Liver (tissue), 8 donors: ENCODE measurements at regions not wholly inside any gene's neighbourhood (a gene's known extent, or its start where the extent isn't known, plus 50 kb on each side); places are given as distances from the start of the nearest gene placed in this dataset.

ENCODE experiments used
- DNase-seq: peaks from one replicate; pipeline ENCODE4 v3.0.0-alpha.2; 2017; ENCODE audit warnings: low spot score
- H3K27ac ChIP-seq, 2 donors: one replicate each; pipeline ENCODE4 v1.7.0; 2013; ENCODE audit warnings: inconsistent platforms in 2 of 2, low read length in 2 of 2, control low read depth in 1 of 2, low read depth in 1 of 2, mild to moderate bottlenecking in 1 of 2
- H3K27me3 ChIP-seq, 4 donors: one replicate each; pipeline versions ENCODE4 v1.6.1 to v1.7.0; 2013; ENCODE audit warnings: low read length in 3 of 4, inconsistent platforms in 1 of 4, mild to moderate bottlenecking in 1 of 4, moderate library complexity in 1 of 4; ENCODE audit not compliant: control insufficient read depth in 4 of 4, insufficient read depth in 4 of 4
- H3K36me3 ChIP-seq, 4 donors: one replicate each; pipeline versions ENCODE4 v1.6.1 to v1.7.0; 2013; ENCODE audit warnings: low read length in 3 of 4, mild to moderate bottlenecking in 3 of 4, low read depth in 1 of 4, moderate library complexity in 1 of 4; ENCODE audit not compliant: control insufficient read depth in 4 of 4, insufficient read depth in 3 of 4
- H3K4me1 ChIP-seq, 4 donors: one replicate each; pipeline versions ENCODE4 v1.6.1 to v1.7.0; 2013; ENCODE audit warnings: low read length in 3 of 4, mild to moderate bottlenecking in 3 of 4, moderate library complexity in 1 of 4; ENCODE audit not compliant: control insufficient read depth in 4 of 4, insufficient read depth in 4 of 4
- H3K4me3 ChIP-seq, 3 donors: one replicate each; pipeline versions ENCODE4 v1.6.1 to v1.7.0; 2013; ENCODE audit warnings: low read length in 3 of 3, control low read depth in 1 of 3, low read depth in 1 of 3, mild to moderate bottlenecking in 1 of 3
- H3K9ac ChIP-seq, 2 donors: one replicate each; pipeline ENCODE4 v1.7.0; 2013; ENCODE audit warnings: low read length in 2 of 2, mild to moderate bottlenecking in 2 of 2, moderate library complexity in 2 of 2, control low read depth in 1 of 2, low read depth in 1 of 2
- H3K9me3 ChIP-seq, 4 donors: one replicate each; pipeline versions ENCODE4 v1.6.1 to v1.7.0; 2013; ENCODE audit warnings: low read length in 3 of 4; ENCODE audit not compliant: control insufficient read depth in 4 of 4
- ATF3 ChIP-seq: IDR thresholded peaks from 2 replicates; pipeline ENCODE4 v1.6.1; 2016; ENCODE audit warnings: antibody characterized with exemption
- CTCF ChIP-seq: fragments of 150-350 bp; IDR thresholded peaks from 2 replicates; pipeline ENCODE4 v1.5.1; 2017; ENCODE audit warnings: improper control_type of control experiment, low read depth, low read length; ENCODE audit not compliant: missing input control
- EGR1 ChIP-seq, 2 donors: IDR thresholded peaks; 2 replicates each; pipeline ENCODE4 v1.6.1; 2016 to 2018; ENCODE audit warnings: antibody characterized with exemption in 2 of 2, low read depth in 2 of 2
- FOXA1 ChIP-seq: IDR thresholded peaks from 2 replicates; pipeline ENCODE4 v1.6.1; 2016; ENCODE audit warnings: antibody characterized with exemption
- FOXA2 ChIP-seq: IDR thresholded peaks from 2 replicates; pipeline ENCODE4 v1.6.1; 2016; ENCODE audit warnings: antibody characterized with exemption
- GABPA ChIP-seq, 2 donors: IDR thresholded peaks in 1 of 2; conservative IDR thresholded peaks in 1 of 2; 2 replicates each; pipeline ENCODE4 v1.6.1; 2016; ENCODE audit warnings: antibody characterized with exemption in 2 of 2, mild to moderate bottlenecking in 1 of 2, moderate library complexity in 1 of 2
- HNF4A ChIP-seq, 2 donors: conservative IDR thresholded peaks; 2 replicates each; pipeline ENCODE4 v1.6.1; 2016; ENCODE audit warnings: antibody characterized with exemption in 2 of 2, mild to moderate bottlenecking in 2 of 2
- HNF4G ChIP-seq: IDR thresholded peaks from 2 replicates; pipeline ENCODE4 v1.6.1; 2016; ENCODE audit warnings: antibody characterized with exemption
- JUND ChIP-seq, 2 donors: IDR thresholded peaks; 2 replicates each; pipeline ENCODE4 v1.6.1; 2016; ENCODE audit warnings: antibody characterized with exemption in 2 of 2
- MAX ChIP-seq: IDR thresholded peaks from 2 replicates; pipeline ENCODE4 v1.6.1; 2016; ENCODE audit warnings: antibody characterized with exemption
- NR2F2 ChIP-seq: IDR thresholded peaks from 2 replicates; pipeline ENCODE4 v1.6.1; 2016; ENCODE audit warnings: antibody characterized with exemption
- RAD21 ChIP-seq, 2 donors: IDR thresholded peaks; 2 replicates each; pipeline ENCODE4 v1.6.1; 2016; ENCODE audit warnings: antibody characterized with exemption in 2 of 2, mild to moderate bottlenecking in 2 of 2
- REST ChIP-seq: IDR thresholded peaks from 2 replicates; pipeline ENCODE4 v1.6.1; 2016; ENCODE audit warnings: antibody characterized with exemption, mild to moderate bottlenecking
- RXRA ChIP-seq, 2 donors: IDR thresholded peaks; 2 replicates each; pipeline ENCODE4 v1.6.1; 2017 to 2018; ENCODE audit warnings: antibody characterized with exemption in 2 of 2, mild to moderate bottlenecking in 1 of 2
- SP1 ChIP-seq: IDR thresholded peaks from 2 replicates; pipeline ENCODE4 v1.6.1; 2018; ENCODE audit warnings: antibody characterized with exemption, mild to moderate bottlenecking
- TAF1 ChIP-seq: conservative IDR thresholded peaks from 2 replicates; pipeline ENCODE4 v1.6.1; 2016; ENCODE audit warnings: antibody characterized with exemption, mild to moderate bottlenecking
- YY1 ChIP-seq: IDR thresholded peaks from 2 replicates; pipeline ENCODE4 v1.6.1; 2016; ENCODE audit warnings: antibody characterized with exemption, mild to moderate bottlenecking
- ZBTB33 ChIP-seq: IDR thresholded peaks from 2 replicates; pipeline ENCODE4 v1.6.1; 2016; ENCODE audit warnings: antibody characterized with exemption
- WGBS: extraction: QIAGEN DNeasy Blood & Tissue Kit; methylation state at CpG from one replicate; pipeline ENCODE4 v1.1.7; 2013; 5-methylcytosine and 5-hydroxymethylcytosine counted together
- donor health status: healthy.
- donor health status: healthy.
- donor health status: healthy.
- donor health status: healthy.
- donor health status: healthy.

GRCh38 chr18:28766027-28766426 is 589.1 kb upstream of the CDH2 start:
- no peak overlapping the region for H3K27ac ChIP-seq
- no peaks in the 10 kb centered on the region for H3K36me3 ChIP-seq
- no peaks in the 10 kb centered on the region for H3K4me1 ChIP-seq
- H3K9ac ChIP-seq = no peak overlapping the region
- no peaks in the 10 kb centered on the region for H3K9me3 ChIP-seq
- H3K27me3 ChIP-seq = no peaks in the 10 kb centered on the region
- H3K4me3 ChIP-seq = no peak overlapping the region
- no peak for DNase-seq
- TF ChIP-seq GABPA (IDR thresholded peaks at IDR 0.05 in 1 of 2, conservative IDR thresholded peaks at IDR 0.05 in 1 of 2) (no peak), MAX (no peak), ATF3 (no peak), NR2F2 (no peak), YY1 (no peak), EGR1 (IDR thresholded peaks at IDR 0.05; ENCODE audit: low read depth in 2 of 2) (no peak), JUND (IDR thresholded peaks at IDR 0.05) (no peak), RAD21 (IDR thresholded peaks at IDR 0.05) (no peak), REST (no peak), HNF4G (no peak), FOXA1 (no peak), FOXA2 (no peak), SP1 (no peak), HNF4A (conservative IDR thresholded peaks at IDR 0.05) (no peak), CTCF (no peak), RXRA (IDR thresholded peaks at IDR 0.05) (no peak), ZBTB33 (no peak), TAF1 (no peak)
- 80% methylated on average over 2 of the region's 2 CpGs for WGBS

- 75% methylated on average over 5 of the region's 5 CpGs for WGBS
- H3K27me3 ChIP-seq = no peaks in the 10 kb centered on the region
- no peaks in the 10 kb centered on the region for H3K4me1 ChIP-seq
- no peak for DNase-seq
- H3K9me3 ChIP-seq = no peaks in the 10 kb centered on the region
- no peak overlapping the region for H3K4me3 ChIP-seq
- no peaks in the 10 kb centered on the region for H3K36me3 ChIP-seq
- no peak overlapping the region for H3K27ac ChIP-seq
- no peak overlapping the region for H3K9ac ChIP-seq
- no peak for TF ChIP-seq TAF1
- no peak for TF ChIP-seq EGR1 (IDR thresholded peaks at IDR 0.05; ENCODE audit: low read depth in 2 of 2)
- no peak for TF ChIP-seq FOXA1
- no peak for TF ChIP-seq NR2F2
- TF ChIP-seq REST = no peak
- TF ChIP-seq RXRA (IDR thresholded peaks at IDR 0.05) = no peak
- TF ChIP-seq JUND (IDR thresholded peaks at IDR 0.05) = no peak
- no peak for TF ChIP-seq ZBTB33
Observed at GRCh38 chr18:28760299-28760698, 583.4 kb upstream of the CDH2 start.
